ENCODE measurements at regions not wholly inside any gene's neighbourhood (a gene's known extent, or its start where the extent isn't known, plus 50 kb on each side); places are given as distances from the start of the nearest gene placed in this dataset.

DNA sequence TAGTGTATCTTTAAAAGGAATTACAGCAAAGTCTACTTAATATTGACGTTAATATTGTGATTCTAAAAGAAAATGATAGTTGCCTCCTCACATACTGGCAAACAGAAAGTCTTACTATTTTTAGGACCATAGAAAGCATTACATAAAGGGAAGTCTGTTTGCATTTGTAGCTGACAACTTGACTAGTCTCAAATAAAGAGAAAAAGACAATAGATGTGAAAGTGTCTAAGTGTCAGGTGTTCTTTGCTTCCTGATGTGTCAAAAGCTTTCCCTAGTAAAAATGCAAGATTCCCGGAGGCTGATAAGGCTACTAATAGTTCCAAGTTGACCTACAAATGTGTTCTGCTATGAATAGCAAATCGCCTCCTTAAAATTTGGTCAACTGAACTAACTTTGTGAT, 259.7 kb downstream of the CDH10 start:
- no peak for TF ChIP-seq KLF9 (CRISPR knock-in tag; IDR thresholded peaks at IDR 0.05; ENCODE audit: low read depth)
- TF ChIP-seq, protein P1, sequence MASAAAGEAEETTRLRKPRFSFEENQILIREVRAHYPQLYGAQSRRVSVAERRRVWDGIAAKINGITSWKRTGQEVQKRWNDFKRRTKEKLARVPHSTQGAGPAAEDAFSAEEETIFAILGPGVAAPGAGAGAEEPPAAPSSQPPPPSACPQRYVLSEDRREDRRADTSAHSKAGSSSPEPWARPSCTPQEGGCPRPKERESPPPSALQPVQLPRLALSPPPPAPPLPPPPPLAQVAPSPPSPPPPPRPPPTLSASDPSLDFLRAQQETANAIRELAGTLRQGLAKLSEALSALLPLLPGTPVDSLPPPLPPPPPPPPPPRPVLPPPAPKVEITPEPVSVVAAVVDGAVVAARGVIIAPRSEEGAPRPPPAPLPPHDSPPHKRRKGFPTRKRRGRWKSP (CRISPR knock-in tag; IDR thresholded peaks at IDR 0.05): no peak
- no peak for TF ChIP-seq ZSCAN31 (CRISPR knock-in tag; IDR thresholded peaks at IDR 0.05; ENCODE audit: low read depth)
- no peak for TF ChIP-seq RXRA (CRISPR knock-in tag; IDR thresholded peaks at IDR 0.05)
- no peak for TF ChIP-seq POLR2A (IDR thresholded peaks at IDR 0.05; ENCODE audit: insufficient read depth in 1 of 2, low read depth in 2 of 2, low read length in 2 of 2)

Data from HepG2 (cell line).